ENCODE measurements at regions not wholly inside any gene's neighbourhood (a gene's known extent, or its start where the extent isn't known, plus 50 kb on each side); places are given as distances from the start of the nearest gene placed in this dataset.

DNA sequence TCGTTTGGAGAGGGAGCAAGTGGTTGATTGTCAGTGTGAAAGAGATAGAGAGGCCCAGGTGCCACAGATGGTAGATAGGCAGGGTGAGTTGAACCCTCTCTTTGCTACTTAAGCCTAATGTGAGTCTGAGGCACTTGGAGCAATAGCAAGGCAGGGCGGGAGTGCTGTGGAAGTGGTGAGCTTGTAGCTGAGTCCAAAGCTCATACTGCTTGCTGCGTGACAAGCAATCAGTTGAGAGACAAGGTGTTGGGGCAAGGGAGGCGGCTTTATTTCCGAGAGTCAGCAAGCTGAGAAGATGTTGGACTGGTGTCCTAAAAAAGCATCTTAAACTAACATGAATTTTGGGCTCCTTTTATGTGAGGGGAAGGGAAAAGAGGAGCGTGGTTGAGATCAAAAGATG lies 112.9 kb upstream of the ZKSCAN2 start:
- no peaks in the 10 kb centered on the region for H3K4me1 ChIP-seq (ENCODE audit: control insufficient read depth, extremely low read depth, insufficient read depth, low read length)
- no peaks in the 10 kb centered on the region for H3K27me3 ChIP-seq (ENCODE audit: control insufficient read depth, extremely low read depth, insufficient read depth, low read length)
- H4K20me1 ChIP-seq (ENCODE audit: control insufficient read depth, extremely low read depth, insufficient read depth, low read length): no peaks in the 10 kb centered on the region
- H3K9me3 ChIP-seq (ENCODE audit: control insufficient read depth, low read depth, low read length): no peaks in the 10 kb centered on the region
- H3K36me3 ChIP-seq (ENCODE audit: control insufficient read depth in 2 of 2, extremely low read depth in 1 of 2, insufficient read depth in 2 of 2, low read length in 2 of 2): no peaks in the 10 kb centered on the region
- no peak overlapping the region for H3K4me2 ChIP-seq (ENCODE audit: control insufficient read depth, extremely low read depth, insufficient read depth, low read depth, low read length)
- no peaks in the 10 kb centered on the region for H3K79me2 ChIP-seq (ENCODE audit: control insufficient read depth, insufficient read depth, low read length)
- dilution Hi-C loops (cut with MboI; ENCODE audit: extremely low pct_ligation_motif_present, low sequenced_read_pairs): no loop called here
- no peak overlapping the region for H3K4me3 ChIP-seq (ENCODE audit: control insufficient read depth in 2 of 3, extremely low read depth in 1 of 3, insufficient read depth in 2 of 3, low read depth in 1 of 3, low read length in 3 of 3)
- no peak for TF ChIP-seq CTCF (optimal IDR thresholded peaks at IDR 0.05 in 1 of 3, IDR thresholded peaks at IDR 0.05 in 1 of 3, conservative IDR thresholded peaks at IDR 0.05 in 1 of 3; ENCODE audit: extremely low read depth in 1 of 3, insufficient read depth in 2 of 3, low read length in 3 of 3)
- no peak for TF ChIP-seq EZH2 (IDR thresholded peaks at IDR 0.05; ENCODE audit: low read length)
- DNase-seq (ENCODE audit: low read depth, low spot score): no peak
- no peaks in the 10 kb centered on the region for H3K9me1 ChIP-seq (ENCODE audit: control insufficient read depth, extremely low read depth, insufficient read depth, low read length)
- H3K9ac ChIP-seq (ENCODE audit: control insufficient read depth, extremely low read depth, insufficient read depth, low read length): no peak overlapping the region
- no peak overlapping the region for H2AFZ ChIP-seq (ENCODE audit: control insufficient read depth, low read length)
- no peak overlapping the region for H3K27ac ChIP-seq (ENCODE audit: control insufficient read depth, insufficient read depth, low read length)
- no peak for FAIRE-seq

- Histone ChIP-seq H3K9me1 (ENCODE audit: control insufficient read depth, extremely low read depth, insufficient read depth, low read length) (no peaks in the 10 kb centered on the region), H3K9ac (ENCODE audit: control insufficient read depth, extremely low read depth, insufficient read depth, low read length) (no peak overlapping the region), H3K79me2 (ENCODE audit: control insufficient read depth, insufficient read depth, low read length) (no peaks in the 10 kb centered on the region), H3K27ac (ENCODE audit: control insufficient read depth, insufficient read depth, low read length) (no peak overlapping the region), H2AFZ (ENCODE audit: control insufficient read depth, low read length) (no peak overlapping the region), H4K20me1 (ENCODE audit: control insufficient read depth, extremely low read depth, insufficient read depth, low read length) (no peaks in the 10 kb centered on the region), H3K4me3 (ENCODE audit: control insufficient read depth in 2 of 3, extremely low read depth in 1 of 3, insufficient read depth in 2 of 3, low read depth in 1 of 3, low read length in 3 of 3) (no peak overlapping the region), H3K36me3 (ENCODE audit: control insufficient read depth in 2 of 2, extremely low read depth in 1 of 2, insufficient read depth in 2 of 2, low read length in 2 of 2) (no peaks in the 10 kb centered on the region), H3K4me1 (ENCODE audit: control insufficient read depth, extremely low read depth, insufficient read depth, low read length) (no peaks in the 10 kb centered on the region), H3K27me3 (ENCODE audit: control insufficient read depth, extremely low read depth, insufficient read depth, low read length) (no peaks in the 10 kb centered on the region), H3K9me3 (ENCODE audit: control insufficient read depth, low read depth, low read length) (no peaks in the 10 kb centered on the region), H3K4me2 (ENCODE audit: control insufficient read depth, extremely low read depth, insufficient read depth, low read depth, low read length) (no peak overlapping the region)
- no peak for TF ChIP-seq EZH2 (IDR thresholded peaks at IDR 0.05; ENCODE audit: low read length)
- no peak for TF ChIP-seq CTCF (optimal IDR thresholded peaks at IDR 0.05 in 1 of 3, IDR thresholded peaks at IDR 0.05 in 1 of 3, conservative IDR thresholded peaks at IDR 0.05 in 1 of 3; ENCODE audit: extremely low read depth in 1 of 3, insufficient read depth in 2 of 3, low read length in 3 of 3)
- no peak for DNase-seq (ENCODE audit: low read depth, low spot score)
- no peak for FAIRE-seq
- dilution Hi-C loops (cut with MboI; ENCODE audit: extremely low pct_ligation_motif_present, low sequenced_read_pairs): no loop called here
Measured at GRCh38 chr16:25367773-25368524, 110.3 kb upstream of the ZKSCAN2 start.

Measured in keratinocyte (primary cell).